Sigmoid colon (tissue), 4 donors: ENCODE measurements at regions not wholly inside any gene's neighbourhood (a gene's known extent, or its start where the extent isn't known, plus 50 kb on each side); places are given as distances from the start of the nearest gene placed in this dataset.

Source experiments
- EP300 ChIP-seq, 4 donors: sonication (generic); formaldehyde crosslinking; IDR thresholded peaks; one replicate each; pipeline ENCODE4 v1.6.1; 2017; ENCODE audit warnings: antibody characterized with exemption in 4 of 4
- POLR2A ChIP-seq, 2 donors: fragments of 450-650 bp; IDR thresholded peaks; one replicate each; pipeline ENCODE4 v1.6.1; 2016; ENCODE audit warnings: antibody characterized with exemption in 2 of 2, mild to moderate bottlenecking in 2 of 2, moderate library complexity in 2 of 2
- TF ChIP-seq, protein P1 (sequence below), 4 experiments: fragments of 450-650 bp in 3 of 4; fragments of 200-600 bp in 1 of 4; IDR thresholded peaks; one replicate each; pipeline ENCODE4 v1.5.1; 2016 to 2019; ENCODE audit warnings: antibody characterized with exemption in 4 of 4, mild to moderate bottlenecking in 3 of 4, moderate library complexity in 2 of 4

DNA sequence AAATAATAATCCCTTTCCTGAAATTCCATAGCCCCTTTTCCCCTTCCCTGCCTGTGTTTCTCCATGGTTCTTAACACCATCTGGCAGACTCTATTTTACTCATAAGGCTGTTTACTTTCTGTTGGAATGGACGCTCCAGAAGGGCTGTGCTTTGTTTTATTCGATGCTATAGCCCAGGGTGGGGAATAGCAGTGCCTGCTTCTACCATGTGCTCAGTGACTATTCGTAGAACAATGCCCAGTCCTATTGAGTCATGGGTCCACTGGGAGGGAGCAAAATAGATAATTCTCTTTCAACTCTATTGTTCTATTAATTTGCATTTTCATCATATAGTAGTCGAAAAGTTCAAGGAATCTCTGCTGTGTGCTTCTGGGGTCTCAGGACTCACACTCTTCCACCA lies 565.1 kb downstream of the C6orf118 start:
- TF ChIP-seq, protein P1, sequence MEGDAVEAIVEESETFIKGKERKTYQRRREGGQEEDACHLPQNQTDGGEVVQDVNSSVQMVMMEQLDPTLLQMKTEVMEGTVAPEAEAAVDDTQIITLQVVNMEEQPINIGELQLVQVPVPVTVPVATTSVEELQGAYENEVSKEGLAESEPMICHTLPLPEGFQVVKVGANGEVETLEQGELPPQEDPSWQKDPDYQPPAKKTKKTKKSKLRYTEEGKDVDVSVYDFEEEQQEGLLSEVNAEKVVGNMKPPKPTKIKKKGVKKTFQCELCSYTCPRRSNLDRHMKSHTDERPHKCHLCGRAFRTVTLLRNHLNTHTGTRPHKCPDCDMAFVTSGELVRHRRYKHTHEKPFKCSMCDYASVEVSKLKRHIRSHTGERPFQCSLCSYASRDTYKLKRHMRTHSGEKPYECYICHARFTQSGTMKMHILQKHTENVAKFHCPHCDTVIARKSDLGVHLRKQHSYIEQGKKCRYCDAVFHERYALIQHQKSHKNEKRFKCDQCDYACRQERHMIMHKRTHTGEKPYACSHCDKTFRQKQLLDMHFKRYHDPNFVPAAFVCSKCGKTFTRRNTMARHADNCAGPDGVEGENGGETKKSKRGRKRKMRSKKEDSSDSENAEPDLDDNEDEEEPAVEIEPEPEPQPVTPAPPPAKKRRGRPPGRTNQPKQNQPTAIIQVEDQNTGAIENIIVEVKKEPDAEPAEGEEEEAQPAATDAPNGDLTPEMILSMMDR (IDR thresholded peaks at IDR 0.05) = no peak
- no peak for TF ChIP-seq EP300 (IDR thresholded peaks at IDR 0.05)
- no peak for TF ChIP-seq POLR2A (IDR thresholded peaks at IDR 0.05)
